ENCODE measurements at regions not wholly inside any gene's neighbourhood (a gene's known extent, or its start where the extent isn't known, plus 50 kb on each side); places are given as distances from the start of the nearest gene placed in this dataset.

GRCh38 chr7:67440321-67440720, 443.7 kb downstream of the TYW1 start:
- H3K27me3 ChIP-seq, result no peaks in the 10 kb centered on the region
- TF ChIP-seq CTCF (IDR thresholded peaks at IDR 0.05), result no peak
- intact Hi-C loops (cut with DNase I), result no loop called here

GRCh38 chr7:67445728-67446127, 449.1 kb downstream of the TYW1 start:
- no peak overlapping the region for H3K9ac ChIP-seq (ENCODE audit: low read depth in 2 of 2, low read length in 2 of 2)
- no peak for DNase-seq
- TF ChIP-seq CTCF (IDR thresholded peaks at IDR 0.05), result no peak
- H3K9me3 ChIP-seq, result no peaks in the 10 kb centered on the region
- no peaks in the 10 kb centered on the region for H3K36me3 ChIP-seq
- intact Hi-C loops (cut with DNase I), result no loop called here
- no peak overlapping the region for H3K27ac ChIP-seq
- H3K4me1 ChIP-seq, result no peaks in the 10 kb centered on the region
- no peaks in the 10 kb centered on the region for H3K27me3 ChIP-seq
- no peak overlapping the region for H3K4me3 ChIP-seq

More at GRCh38 chr7:67440321-67440720, 443.7 kb downstream of the TYW1 start:
- no peak overlapping the region for H3K4me3 ChIP-seq
- H3K4me1 ChIP-seq, result no peaks in the 10 kb centered on the region
- H3K9me3 ChIP-seq, result no peaks in the 10 kb centered on the region
- H3K9ac ChIP-seq (ENCODE audit: low read depth in 2 of 2, low read length in 2 of 2), result no peak overlapping the region
- H3K36me3 ChIP-seq, result no peaks in the 10 kb centered on the region
- H3K27ac ChIP-seq, result no peak overlapping the region
- DNase-seq, result no peak

GRCh38 chr7:67447297-67447696, 450.7 kb downstream of the TYW1 start:
- H3K36me3 ChIP-seq, result no peaks in the 10 kb centered on the region
- H3K27ac ChIP-seq, result no peak overlapping the region
- no peaks in the 10 kb centered on the region for H3K4me1 ChIP-seq
- no peaks in the 10 kb centered on the region for H3K9me3 ChIP-seq
- intact Hi-C loops (cut with DNase I), result no loop called here
- no peaks in the 10 kb centered on the region for H3K27me3 ChIP-seq
- H3K9ac ChIP-seq (ENCODE audit: low read depth in 2 of 2, low read length in 2 of 2), result no peak overlapping the region
- TF ChIP-seq CTCF (IDR thresholded peaks at IDR 0.05), result no peak
- DNase-seq, result no peak
- no peak overlapping the region for H3K4me3 ChIP-seq

GRCh38 chr7:67448271-67448670, 451.6 kb downstream of the TYW1 start:
- Histone ChIP-seq H3K36me3 (no peaks in the 10 kb centered on the region), H3K27me3 (no peaks in the 10 kb centered on the region), H3K4me1 (no peaks in the 10 kb centered on the region), H3K9ac (ENCODE audit: low read depth in 2 of 2, low read length in 2 of 2) (no peak overlapping the region), H3K9me3 (no peaks in the 10 kb centered on the region), H3K27ac (no peak overlapping the region), H3K4me3 (no peak overlapping the region)
- TF ChIP-seq CTCF (IDR thresholded peaks at IDR 0.05), result no peak
- no peak for DNase-seq
- intact Hi-C loops (cut with DNase I), result no loop called here

GRCh38 chr7:67450171-67450570, 453.5 kb downstream of the TYW1 start:
- TF ChIP-seq CTCF (IDR thresholded peaks at IDR 0.05), result no peak
- H3K36me3 ChIP-seq, result no peaks in the 10 kb centered on the region
- H3K27ac ChIP-seq, result no peak overlapping the region
- DNase-seq, result no peak
- H3K4me1 ChIP-seq, result no peaks in the 10 kb centered on the region
- H3K27me3 ChIP-seq, result no peaks in the 10 kb centered on the region
- no peaks in the 10 kb centered on the region for H3K9me3 ChIP-seq
- no peak overlapping the region for H3K4me3 ChIP-seq
- H3K9ac ChIP-seq (ENCODE audit: low read depth in 2 of 2, low read length in 2 of 2), result no peak overlapping the region
- intact Hi-C loops (cut with DNase I), result no loop called here

- intact Hi-C loops (cut with DNase I), result no loop called here
- H3K9ac ChIP-seq (ENCODE audit: low read depth in 2 of 2, low read length in 2 of 2), result no peak overlapping the region
- no peaks in the 10 kb centered on the region for H3K27me3 ChIP-seq
- H3K36me3 ChIP-seq, result no peaks in the 10 kb centered on the region
- no peak overlapping the region for H3K4me3 ChIP-seq
- TF ChIP-seq CTCF (IDR thresholded peaks at IDR 0.05), result no peak
- no peaks in the 10 kb centered on the region for H3K9me3 ChIP-seq
- no peaks in the 10 kb centered on the region for H3K4me1 ChIP-seq
- no peak overlapping the region for H3K27ac ChIP-seq
- DNase-seq, result no peak
Measured at GRCh38 chr7:67451306-67451705, 454.7 kb downstream of the TYW1 start.

Measured in colonic mucosa (tissue), 4 donors.